KMS-11 (cell line): ENCODE measurements at regions not wholly inside any gene's neighbourhood (a gene's known extent, or its start where the extent isn't known, plus 50 kb on each side); places are given as distances from the start of the nearest gene placed in this dataset.

Source experiments
- H2AFZ ChIP-seq: fragments of 200-600 bp; sonication (generic); 2 replicates; pipeline ENCODE4 v1.6.1; 2016; ENCODE audit warnings: antibody characterized with exemption, mixed run types, low read depth
- H3K27ac ChIP-seq: fragments of 200-600 bp; sonication (generic); 2 replicates; pipeline ENCODE4 v1.6.1; 2016; ENCODE audit warnings: mild to moderate bottlenecking, mixed run types
- H3K27me3 ChIP-seq: fragments of 200-600 bp; sonication (generic); 2 replicates; pipeline ENCODE4 v1.6.1; 2017; ENCODE audit warnings: mild to moderate bottlenecking, low read depth, mixed run types, moderate library complexity; ENCODE audit not compliant: insufficient read depth
- H3K36me3 ChIP-seq: fragments of 200-600 bp; sonication (generic); 2 replicates; pipeline ENCODE4 v1.6.1; 2017; ENCODE audit warnings: mild to moderate bottlenecking, mixed run types; ENCODE audit not compliant: insufficient read depth
- H3K4me1 ChIP-seq: fragments of 200-600 bp; sonication (generic); 2 replicates; pipeline ENCODE4 v1.6.1; 2016; ENCODE audit warnings: mild to moderate bottlenecking, low read depth, mixed run types; ENCODE audit not compliant: poor library complexity, severe bottlenecking
- H3K4me2 ChIP-seq: fragments of 200-600 bp; sonication (generic); 2 replicates; pipeline ENCODE4 v1.7.0; 2016; ENCODE audit warnings: mild to moderate bottlenecking, mixed run types
- H3K4me3 ChIP-seq: fragments of 200-600 bp; sonication (generic); IDR thresholded peaks from 2 replicates; pipeline ENCODE4 v1.6.1; 2017; ENCODE audit warnings: low read depth, low read length, mixed read lengths; ENCODE audit not compliant: insufficient read depth
- H3K79me2 ChIP-seq: fragments of 200-600 bp; sonication (generic); 2 replicates; pipeline ENCODE4 v1.6.1; 2016; ENCODE audit warnings: low read depth, mixed run types; ENCODE audit not compliant: insufficient read depth
- H3K9ac ChIP-seq: fragments of 200-600 bp; sonication (generic); 2 replicates; pipeline ENCODE4 v1.6.1; 2016; ENCODE audit warnings: mild to moderate bottlenecking, mixed run types
- H4K20me1 ChIP-seq: fragments of 200-600 bp; sonication (generic); 2 replicates; pipeline ENCODE4 v1.6.1; 2016; ENCODE audit warnings: mild to moderate bottlenecking, mixed run types; ENCODE audit not compliant: insufficient read depth
- TF ChIP-seq, protein P1 (sequence below): fragments of 200-600 bp; sonication (generic); conservative IDR thresholded peaks from 2 replicates; pipeline ENCODE4 v1.6.1; 2017; ENCODE audit warnings: low read depth, mild to moderate bottlenecking, antibody characterized with exemption, low read length, moderate library complexity, mixed read lengths

DNA sequence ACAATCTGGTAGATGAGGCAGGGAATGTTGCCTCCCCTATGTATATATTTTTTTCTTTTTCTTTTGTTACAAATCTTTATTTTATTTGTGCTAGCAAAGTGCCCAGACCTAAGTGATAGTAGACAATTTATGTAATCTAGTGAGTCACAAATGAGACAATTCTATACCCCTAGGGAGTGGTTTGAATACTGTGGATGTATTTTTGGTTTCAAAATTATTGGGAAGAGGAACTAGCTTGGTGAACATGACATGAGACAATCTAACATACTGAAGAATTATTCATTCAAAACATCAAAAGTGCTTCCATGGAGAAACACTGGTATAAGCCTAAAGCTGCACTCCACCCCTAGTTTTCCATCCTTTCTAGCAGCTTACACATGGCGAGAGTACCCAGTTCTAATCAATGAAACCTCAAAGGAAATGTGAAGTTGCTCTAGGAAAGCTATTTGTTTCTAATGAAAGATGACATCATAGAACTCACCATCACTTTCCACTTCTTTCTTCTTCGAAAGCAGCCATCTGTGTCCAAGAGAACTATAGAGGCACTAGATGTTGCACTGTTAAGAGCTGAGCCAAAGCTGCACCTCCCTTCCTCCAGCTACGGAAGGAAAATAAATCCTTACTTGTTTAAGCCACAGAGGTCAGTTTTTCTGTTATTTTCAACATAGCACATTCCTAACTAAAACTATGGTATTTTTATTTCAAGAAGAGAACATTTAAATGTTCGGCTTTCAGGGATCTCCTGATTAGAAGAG lies 764.6 kb downstream of the LTN1 start:
- H3K36me3 ChIP-seq: no peaks in the 10 kb centered on the region

DNA sequence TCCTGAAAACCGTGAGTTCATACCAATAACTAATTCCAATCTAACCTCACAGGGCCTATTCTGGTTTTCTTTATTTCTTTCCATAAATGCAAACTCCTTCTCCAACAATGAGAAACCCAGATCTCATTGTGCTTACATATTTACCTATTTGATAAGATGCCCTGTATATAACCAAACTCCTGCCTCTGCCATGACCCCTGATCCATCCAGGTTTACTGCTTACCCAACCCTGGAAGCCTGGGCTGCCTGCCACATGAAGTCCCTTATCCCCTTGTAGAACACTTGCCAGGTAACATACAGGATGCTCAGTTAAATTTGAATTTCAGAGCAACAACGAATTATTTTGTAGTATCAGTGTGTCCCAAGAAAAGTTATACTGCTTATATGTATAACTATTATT lies 766.1 kb downstream of the LTN1 start:
- Histone ChIP-seq H3K4me1 (no peaks in the 10 kb centered on the region), H2AFZ (no peak overlapping the region), H3K9ac (no peak overlapping the region), H3K4me3 (no peak overlapping the region), H3K27ac (no peak overlapping the region), H3K79me2 (no peaks in the 10 kb centered on the region), H4K20me1 (no peaks in the 10 kb centered on the region), H3K36me3 (no peaks in the 10 kb centered on the region; the same call in 1 of the 2 replicates), H3K4me2 (no peak overlapping the region), H3K27me3 (no peaks in the 10 kb centered on the region)
- TF ChIP-seq, protein P1, sequence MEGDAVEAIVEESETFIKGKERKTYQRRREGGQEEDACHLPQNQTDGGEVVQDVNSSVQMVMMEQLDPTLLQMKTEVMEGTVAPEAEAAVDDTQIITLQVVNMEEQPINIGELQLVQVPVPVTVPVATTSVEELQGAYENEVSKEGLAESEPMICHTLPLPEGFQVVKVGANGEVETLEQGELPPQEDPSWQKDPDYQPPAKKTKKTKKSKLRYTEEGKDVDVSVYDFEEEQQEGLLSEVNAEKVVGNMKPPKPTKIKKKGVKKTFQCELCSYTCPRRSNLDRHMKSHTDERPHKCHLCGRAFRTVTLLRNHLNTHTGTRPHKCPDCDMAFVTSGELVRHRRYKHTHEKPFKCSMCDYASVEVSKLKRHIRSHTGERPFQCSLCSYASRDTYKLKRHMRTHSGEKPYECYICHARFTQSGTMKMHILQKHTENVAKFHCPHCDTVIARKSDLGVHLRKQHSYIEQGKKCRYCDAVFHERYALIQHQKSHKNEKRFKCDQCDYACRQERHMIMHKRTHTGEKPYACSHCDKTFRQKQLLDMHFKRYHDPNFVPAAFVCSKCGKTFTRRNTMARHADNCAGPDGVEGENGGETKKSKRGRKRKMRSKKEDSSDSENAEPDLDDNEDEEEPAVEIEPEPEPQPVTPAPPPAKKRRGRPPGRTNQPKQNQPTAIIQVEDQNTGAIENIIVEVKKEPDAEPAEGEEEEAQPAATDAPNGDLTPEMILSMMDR: no peak

More for the DNA sequence above, 764.6 kb downstream of the LTN1 start:
- H3K79me2 ChIP-seq: no peaks in the 10 kb centered on the region
- no peak overlapping the region for H3K4me3 ChIP-seq
- H3K4me2 ChIP-seq: no peak overlapping the region
- no peak overlapping the region for H3K9ac ChIP-seq
- H4K20me1 ChIP-seq: no peaks in the 10 kb centered on the region
- H3K27me3 ChIP-seq: no peaks in the 10 kb centered on the region
- no peak overlapping the region for H2AFZ ChIP-seq
- TF ChIP-seq, protein P1: no peak
- no peaks in the 10 kb centered on the region for H3K4me1 ChIP-seq
- no peak overlapping the region for H3K27ac ChIP-seq

DNA sequence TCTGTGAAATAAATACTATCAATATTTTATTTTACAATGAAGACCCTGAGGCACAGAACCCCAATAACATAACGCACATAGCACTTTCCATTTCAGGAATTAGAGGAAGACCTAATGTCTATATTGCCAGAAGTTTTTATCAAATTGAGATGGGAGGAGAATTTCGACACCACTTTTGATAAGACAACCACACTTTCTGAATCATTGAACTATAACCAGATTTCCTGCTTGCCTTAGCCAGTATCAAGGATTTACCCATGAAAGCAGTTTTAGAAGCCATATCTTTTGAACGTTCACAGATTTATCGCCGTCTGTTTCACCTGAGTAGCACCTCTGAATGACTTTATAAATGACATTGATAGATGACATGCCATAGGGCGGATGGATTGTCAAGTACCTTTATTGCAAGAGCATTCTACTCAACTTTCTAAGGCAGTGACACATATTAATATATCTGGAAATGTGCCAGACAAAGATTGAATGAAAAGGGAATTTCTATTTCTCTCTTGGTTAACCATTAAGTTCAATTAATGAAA lies 768.4 kb downstream of the LTN1 start:
- Histone ChIP-seq H2AFZ (no peak overlapping the region), H3K4me1 (no peaks in the 10 kb centered on the region), H3K36me3 (no peaks in the 10 kb centered on the region; the same call in 1 of the 2 replicates), H3K79me2 (no peaks in the 10 kb centered on the region), H3K4me3 (no peak overlapping the region), H3K27ac (no peak overlapping the region), H4K20me1 (no peaks in the 10 kb centered on the region), H3K4me2 (no peak overlapping the region), H3K27me3 (no peaks in the 10 kb centered on the region), H3K9ac (no peak overlapping the region)
- TF ChIP-seq, protein P1: no peak

DNA sequence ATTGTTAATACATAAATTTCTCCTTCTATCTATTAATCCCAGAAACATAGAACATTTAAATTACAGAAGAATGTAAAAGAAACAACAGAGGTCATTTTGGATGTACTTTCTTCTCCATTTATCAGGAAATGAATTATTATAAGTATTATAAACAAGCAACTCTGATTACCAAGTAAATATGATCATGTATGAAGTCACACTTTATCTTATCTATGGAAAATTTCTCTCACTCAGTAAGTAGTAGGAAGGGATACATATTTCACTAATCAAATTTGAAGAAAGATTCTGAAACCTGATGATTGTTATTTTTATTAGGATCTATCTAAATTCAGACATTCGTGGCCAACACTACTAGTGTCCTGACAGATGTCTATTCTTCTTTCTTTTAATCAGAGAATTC lies 770.7 kb downstream of the LTN1 start:
- Histone ChIP-seq H3K4me1 (no peaks in the 10 kb centered on the region), H3K4me3 (no peak overlapping the region), H3K36me3 (no peaks in the 10 kb centered on the region; the same call in 1 of the 2 replicates), H3K27me3 (no peaks in the 10 kb centered on the region), H4K20me1 (no peaks in the 10 kb centered on the region), H3K79me2 (no peaks in the 10 kb centered on the region), H2AFZ (no peak overlapping the region), H3K4me2 (no peak overlapping the region), H3K27ac (no peak overlapping the region), H3K9ac (no peak overlapping the region)
- TF ChIP-seq, protein P1: no peak
